WTC11 (cell line): ENCODE measurements at regions not wholly inside any gene's neighbourhood (a gene's known extent, or its start where the extent isn't known, plus 50 kb on each side); places are given as distances from the start of the nearest gene placed in this dataset.

Experiments
- ATAC-seq: fragments of 200-7000 bp; cut with Tn5 transposase; 2 replicates; pipeline ENCODE4 v1.10.0; 2021; ENCODE audit warnings: mild to moderate bottlenecking, moderate library complexity
- CTCF ChIA-PET: fragments of 300-600 bp; sonication (Branson Sonifier 250); formaldehyde crosslinking; loops from one replicate; lab custom pipeline; 2021; ENCODE audit warnings: antibody characterized with exemption; lab: Charles Lee
- POLR2A ChIA-PET: fragments of 350-600 bp; sonication (Branson Sonifier 250); formaldehyde crosslinking; loops from one replicate; lab custom pipeline; 2021; ENCODE audit warnings: antibody characterized with exemption; lab: Charles Lee
- DNase-seq: peaks from one replicate; pipeline ENCODE4 v3.0.0; 2021; ENCODE audit warnings: low spot score
- H3K27ac Mint-ChIP-seq: 2 replicates; pipeline ENCODE4 v1.8.0; 2021; ENCODE audit warnings: mixed read lengths
- H3K27me3 Mint-ChIP-seq: 2 replicates; pipeline ENCODE4 v1.8.0; 2021; ENCODE audit warnings: low read depth, mild to moderate bottlenecking, moderate library complexity, mixed read lengths
- H3K36me3 Mint-ChIP-seq: 2 replicates; pipeline ENCODE4 v1.8.0; 2021; ENCODE audit warnings: mixed read lengths
- H3K4me1 Mint-ChIP-seq: 2 replicates; pipeline ENCODE4 v1.8.0; 2022; ENCODE audit warnings: mixed read lengths
- H3K4me3 Mint-ChIP-seq: 2 replicates; pipeline ENCODE4 v1.8.0; 2021; ENCODE audit warnings: mild to moderate bottlenecking, moderate library complexity, mixed read lengths
- H3K9me3 Mint-ChIP-seq: 2 replicates; pipeline ENCODE4 v1.8.0; 2021; ENCODE audit warnings: mixed read lengths
- CREM ChIP-seq: sonication (generic); formaldehyde crosslinking; IDR thresholded peaks from 2 replicates; pipeline ENCODE4 v1.8.1; 2022; ENCODE audit warnings: mild to moderate bottlenecking, missing genetic modification reagents, moderate library complexity
- ETV6 ChIP-seq: sonication (generic); formaldehyde crosslinking; IDR thresholded peaks from 2 replicates; pipeline ENCODE4 v1.8.1; 2022; ENCODE audit warnings: mild to moderate bottlenecking, missing genetic modification reagents
- GTF2I ChIP-seq: fragments of 250-450 bp; sonication (Bioruptor Pico); conservative IDR thresholded peaks from 2 replicates; pipeline ENCODE4 v1.4.0; 2021; ENCODE audit warnings: mild to moderate bottlenecking
- HMGA2 ChIP-seq: fragments of 250-450 bp; sonication (Bioruptor Pico); IDR thresholded peaks from 2 replicates; pipeline ENCODE4 v1.4.0; 2021; ENCODE audit warnings: mild to moderate bottlenecking, moderate library complexity
- NR1H2 ChIP-seq: sonication (generic); formaldehyde crosslinking; IDR thresholded peaks from 2 replicates; pipeline ENCODE4 v1.9.0; 2021; ENCODE audit warnings: mild to moderate bottlenecking, moderate library complexity, missing genetic modification reagents
- NR3C1 ChIP-seq: sonication (generic); formaldehyde crosslinking; conservative IDR thresholded peaks from 2 replicates; pipeline ENCODE4 v1.8.1; 2023; ENCODE audit warnings: low read depth, mild to moderate bottlenecking, missing genetic modification reagents
- OVOL2 ChIP-seq: fragments of 250-450 bp; sonication (Bioruptor Pico); IDR thresholded peaks from 2 replicates; pipeline ENCODE4 v1.9.0; 2021; ENCODE audit warnings: mild to moderate bottlenecking, borderline replicate concordance
- RELA ChIP-seq: sonication (generic); formaldehyde crosslinking; IDR thresholded peaks from 2 replicates; pipeline ENCODE4 v1.8.1; 2022; ENCODE audit warnings: missing genetic modification reagents, mild to moderate bottlenecking, borderline replicate concordance
- RORB ChIP-seq: fragments of 250-450 bp; sonication (Bioruptor Pico); IDR thresholded peaks from 2 replicates; pipeline ENCODE4 v1.9.0; 2021; ENCODE audit warnings: mild to moderate bottlenecking
- SP1 ChIP-seq: sonication (generic); formaldehyde crosslinking; conservative IDR thresholded peaks from 2 replicates; pipeline ENCODE4 v1.8.1; 2022; ENCODE audit warnings: missing genetic modification reagents
- TEAD4 ChIP-seq: sonication (generic); formaldehyde crosslinking; IDR thresholded peaks from 2 replicates; pipeline ENCODE4 v1.8.0; 2022; ENCODE audit warnings: mild to moderate bottlenecking, missing genetic modification reagents
- ZNF317 ChIP-seq: sonication (generic); formaldehyde crosslinking; IDR thresholded peaks from 2 replicates; pipeline ENCODE4 v1.8.1; 2023; ENCODE audit warnings: low read depth, mild to moderate bottlenecking, moderate library complexity, missing genetic modification reagents, borderline replicate concordance
- TF ChIP-seq, protein P1 (sequence below): sonication (generic); formaldehyde crosslinking; IDR thresholded peaks from 2 replicates; pipeline ENCODE4 v1.8.1; 2023; ENCODE audit warnings: mild to moderate bottlenecking, missing genetic modification reagents, moderate library complexity
- TF ChIP-seq, protein P2 (sequence below): sonication (generic); formaldehyde crosslinking; IDR thresholded peaks from 2 replicates; pipeline ENCODE4 v1.8.1; 2022; ENCODE audit warnings: low read depth, mild to moderate bottlenecking, moderate library complexity, missing genetic modification reagents, borderline replicate concordance
- TF ChIP-seq, protein P3 (sequence below): sonication (generic); formaldehyde crosslinking; IDR thresholded peaks from 2 replicates; pipeline ENCODE4 v1.8.0; 2022; ENCODE audit warnings: mild to moderate bottlenecking, missing genetic modification reagents
- TF ChIP-seq, protein P4 (sequence below): sonication (generic); formaldehyde crosslinking; IDR thresholded peaks from 2 replicates; pipeline ENCODE4 v1.8.0; 2023; ENCODE audit warnings: mild to moderate bottlenecking, missing genetic modification reagents
- TF ChIP-seq, protein P5 (sequence below): sonication (generic); formaldehyde crosslinking; IDR thresholded peaks from 2 replicates; pipeline ENCODE4 v1.8.1; 2023; ENCODE audit warnings: mild to moderate bottlenecking, missing genetic modification reagents
- TF ChIP-seq, protein P6 (sequence below): sonication (generic); formaldehyde crosslinking; IDR thresholded peaks from 2 replicates; pipeline ENCODE4 v1.8.1; 2023; ENCODE audit warnings: mild to moderate bottlenecking, missing genetic modification reagents, moderate library complexity
- TF ChIP-seq, protein P7 (sequence below): fragments of 250-450 bp; sonication (Bioruptor Pico); IDR thresholded peaks from 2 replicates; pipeline ENCODE4 v2.1.2; 2022; ENCODE audit warnings: mild to moderate bottlenecking, moderate library complexity

DNA sequence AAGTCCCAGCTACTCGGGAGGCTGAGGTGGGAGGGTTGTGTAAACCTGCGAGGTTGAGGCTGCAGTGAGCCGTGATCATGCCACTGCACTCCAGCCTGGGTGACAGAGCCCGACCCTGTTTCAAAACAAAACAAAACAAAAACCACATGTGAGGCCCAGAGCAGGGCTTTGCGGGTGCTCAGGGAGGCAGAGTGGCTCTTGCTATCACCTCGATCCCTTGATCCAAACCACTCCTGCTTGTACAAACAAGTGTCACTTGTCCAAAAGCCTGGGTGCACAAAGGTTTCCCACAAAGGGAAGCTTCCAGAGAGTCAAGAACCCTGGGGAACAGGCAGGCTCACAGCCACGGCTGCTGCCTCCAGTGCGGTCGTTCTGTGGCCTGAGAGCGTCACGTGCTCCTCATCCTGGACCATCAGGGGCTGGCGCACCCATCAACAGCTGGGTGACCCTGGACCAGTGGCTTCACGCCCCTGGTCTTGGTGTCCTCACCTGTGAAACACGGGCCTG lies 162.7 kb downstream of the C9orf50 start (continued):
- TF ChIP-seq, protein P1, sequence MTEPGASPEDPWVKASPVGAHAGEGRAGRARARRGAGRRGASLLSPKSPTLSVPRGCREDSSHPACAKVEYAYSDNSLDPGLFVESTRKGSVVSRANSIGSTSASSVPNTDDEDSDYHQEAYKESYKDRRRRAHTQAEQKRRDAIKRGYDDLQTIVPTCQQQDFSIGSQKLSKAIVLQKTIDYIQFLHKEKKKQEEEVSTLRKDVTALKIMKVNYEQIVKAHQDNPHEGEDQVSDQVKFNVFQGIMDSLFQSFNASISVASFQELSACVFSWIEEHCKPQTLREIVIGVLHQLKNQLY: no peak

DNA sequence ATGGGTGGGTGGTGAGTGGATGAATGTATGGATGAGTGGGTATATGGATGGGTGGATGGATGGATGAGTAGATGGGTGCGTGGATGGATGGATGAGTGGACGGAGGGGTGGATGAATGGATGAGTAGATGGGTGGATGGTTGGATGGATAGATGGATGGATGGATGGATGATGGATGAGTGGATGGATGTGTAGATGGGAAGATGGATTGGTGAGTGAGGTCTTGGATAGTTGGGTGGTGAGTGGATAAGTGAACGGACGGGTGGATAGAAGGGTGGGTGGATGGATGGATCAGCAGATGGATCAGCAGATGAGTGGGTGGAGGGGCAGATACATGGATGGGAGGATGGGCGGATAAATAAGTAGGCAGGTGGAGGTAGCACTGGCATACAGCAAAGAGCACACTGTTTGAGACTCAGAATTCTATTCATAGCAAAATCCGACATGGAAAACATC lies 163.5 kb downstream of the C9orf50 start:
- DNase-seq (no peak), ATAC-seq (no peak)
- no peaks in the 10 kb centered on the region for H3K9me3 Mint-ChIP-seq
- peaks cover 19% of the 10 kb centered on the region for H3K4me1 Mint-ChIP-seq
- no peak overlapping the region for H3K4me3 Mint-ChIP-seq
- CTCF ChIA-PET: no interaction called here
- H3K27ac Mint-ChIP-seq: no peak overlapping the region
- no peaks in the 10 kb centered on the region for H3K36me3 Mint-ChIP-seq
- POLR2A ChIA-PET: no interaction called here
- H3K27me3 Mint-ChIP-seq: peaks cover 23% of the 10 kb centered on the region
- TF ChIP-seq CREM (no peak), NR3C1 (CRISPR knock-in tag) (no peak), HMGA2 (CRISPR knock-in tag) (no peak), RORB (CRISPR knock-in tag) (no peak), SP1 (CRISPR knock-in tag) (no peak), RELA (CRISPR knock-in tag) (no peak), ZNF317 (CRISPR knock-in tag) (no peak), NR1H2 (CRISPR knock-in tag) (no peak), ETV6 (no peak), TEAD4 (no peak), GTF2I (CRISPR knock-in tag) (no peak), OVOL2 (CRISPR knock-in tag) (no peak)
- TF ChIP-seq, protein P2, sequence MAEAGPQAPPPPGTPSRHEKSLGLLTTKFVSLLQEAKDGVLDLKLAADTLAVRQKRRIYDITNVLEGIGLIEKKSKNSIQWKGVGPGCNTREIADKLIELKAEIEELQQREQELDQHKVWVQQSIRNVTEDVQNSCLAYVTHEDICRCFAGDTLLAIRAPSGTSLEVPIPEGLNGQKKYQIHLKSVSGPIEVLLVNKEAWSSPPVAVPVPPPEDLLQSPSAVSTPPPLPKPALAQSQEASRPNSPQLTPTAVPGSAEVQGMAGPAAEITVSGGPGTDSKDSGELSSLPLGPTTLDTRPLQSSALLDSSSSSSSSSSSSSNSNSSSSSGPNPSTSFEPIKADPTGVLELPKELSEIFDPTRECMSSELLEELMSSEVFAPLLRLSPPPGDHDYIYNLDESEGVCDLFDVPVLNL (CRISPR knock-in tag): no peak
- TF ChIP-seq, protein P3, sequence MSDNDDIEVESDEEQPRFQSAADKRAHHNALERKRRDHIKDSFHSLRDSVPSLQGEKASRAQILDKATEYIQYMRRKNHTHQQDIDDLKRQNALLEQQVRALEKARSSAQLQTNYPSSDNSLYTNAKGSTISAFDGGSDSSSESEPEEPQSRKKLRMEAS (CRISPR knock-in tag): no peak
- TF ChIP-seq, protein P4, sequence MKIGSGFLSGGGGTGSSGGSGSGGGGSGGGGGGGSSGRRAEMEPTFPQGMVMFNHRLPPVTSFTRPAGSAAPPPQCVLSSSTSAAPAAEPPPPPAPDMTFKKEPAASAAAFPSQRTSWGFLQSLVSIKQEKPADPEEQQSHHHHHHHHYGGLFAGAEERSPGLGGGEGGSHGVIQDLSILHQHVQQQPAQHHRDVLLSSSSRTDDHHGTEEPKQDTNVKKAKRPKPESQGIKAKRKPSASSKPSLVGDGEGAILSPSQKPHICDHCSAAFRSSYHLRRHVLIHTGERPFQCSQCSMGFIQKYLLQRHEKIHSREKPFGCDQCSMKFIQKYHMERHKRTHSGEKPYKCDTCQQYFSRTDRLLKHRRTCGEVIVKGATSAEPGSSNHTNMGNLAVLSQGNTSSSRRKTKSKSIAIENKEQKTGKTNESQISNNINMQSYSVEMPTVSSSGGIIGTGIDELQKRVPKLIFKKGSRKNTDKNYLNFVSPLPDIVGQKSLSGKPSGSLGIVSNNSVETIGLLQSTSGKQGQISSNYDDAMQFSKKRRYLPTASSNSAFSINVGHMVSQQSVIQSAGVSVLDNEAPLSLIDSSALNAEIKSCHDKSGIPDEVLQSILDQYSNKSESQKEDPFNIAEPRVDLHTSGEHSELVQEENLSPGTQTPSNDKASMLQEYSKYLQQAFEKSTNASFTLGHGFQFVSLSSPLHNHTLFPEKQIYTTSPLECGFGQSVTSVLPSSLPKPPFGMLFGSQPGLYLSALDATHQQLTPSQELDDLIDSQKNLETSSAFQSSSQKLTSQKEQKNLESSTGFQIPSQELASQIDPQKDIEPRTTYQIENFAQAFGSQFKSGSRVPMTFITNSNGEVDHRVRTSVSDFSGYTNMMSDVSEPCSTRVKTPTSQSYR (CRISPR knock-in tag): no peak
- TF ChIP-seq, protein P5, sequence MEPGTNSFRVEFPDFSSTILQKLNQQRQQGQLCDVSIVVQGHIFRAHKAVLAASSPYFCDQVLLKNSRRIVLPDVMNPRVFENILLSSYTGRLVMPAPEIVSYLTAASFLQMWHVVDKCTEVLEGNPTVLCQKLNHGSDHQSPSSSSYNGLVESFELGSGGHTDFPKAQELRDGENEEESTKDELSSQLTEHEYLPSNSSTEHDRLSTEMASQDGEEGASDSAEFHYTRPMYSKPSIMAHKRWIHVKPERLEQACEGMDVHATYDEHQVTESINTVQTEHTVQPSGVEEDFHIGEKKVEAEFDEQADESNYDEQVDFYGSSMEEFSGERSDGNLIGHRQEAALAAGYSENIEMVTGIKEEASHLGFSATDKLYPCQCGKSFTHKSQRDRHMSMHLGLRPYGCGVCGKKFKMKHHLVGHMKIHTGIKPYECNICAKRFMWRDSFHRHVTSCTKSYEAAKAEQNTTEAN (CRISPR knock-in tag): no peak
- TF ChIP-seq, protein P6, sequence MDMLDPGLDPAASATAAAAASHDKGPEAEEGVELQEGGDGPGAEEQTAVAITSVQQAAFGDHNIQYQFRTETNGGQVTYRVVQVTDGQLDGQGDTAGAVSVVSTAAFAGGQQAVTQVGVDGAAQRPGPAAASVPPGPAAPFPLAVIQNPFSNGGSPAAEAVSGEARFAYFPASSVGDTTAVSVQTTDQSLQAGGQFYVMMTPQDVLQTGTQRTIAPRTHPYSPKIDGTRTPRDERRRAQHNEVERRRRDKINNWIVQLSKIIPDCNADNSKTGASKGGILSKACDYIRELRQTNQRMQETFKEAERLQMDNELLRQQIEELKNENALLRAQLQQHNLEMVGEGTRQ (CRISPR knock-in tag): no peak
- TF ChIP-seq, protein P7, sequence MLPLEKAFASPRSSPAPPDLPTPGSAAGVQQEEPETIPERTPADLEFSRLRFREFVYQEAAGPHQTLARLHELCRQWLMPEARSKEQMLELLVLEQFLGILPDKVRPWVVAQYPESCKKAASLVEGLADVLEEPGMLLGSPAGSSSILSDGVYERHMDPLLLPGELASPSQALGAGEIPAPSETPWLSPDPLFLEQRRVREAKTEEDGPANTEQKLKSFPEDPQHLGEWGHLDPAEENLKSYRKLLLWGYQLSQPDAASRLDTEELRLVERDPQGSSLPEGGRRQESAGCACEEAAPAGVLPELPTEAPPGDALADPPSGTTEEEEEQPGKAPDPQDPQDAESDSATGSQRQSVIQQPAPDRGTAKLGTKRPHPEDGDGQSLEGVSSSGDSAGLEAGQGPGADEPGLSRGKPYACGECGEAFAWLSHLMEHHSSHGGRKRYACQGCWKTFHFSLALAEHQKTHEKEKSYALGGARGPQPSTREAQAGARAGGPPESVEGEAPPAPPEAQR (CRISPR knock-in tag): no peak
